GM18511 (cell line): ENCODE measurements at regions not wholly inside any gene's neighbourhood (a gene's known extent, or its start where the extent isn't known, plus 50 kb on each side); places are given as distances from the start of the nearest gene placed in this dataset.
"Not testable (repeated sequence)": the region's sequence is repeated elsewhere in the genome, so short reads cannot be mapped to it uniquely, and the experiment has no call there.

Experiments used
- ATAC-seq: cut with Tn5 transposase; IDR thresholded peaks from one replicate; pipeline ENCODE4 v1.9.1; 2021; ENCODE audit warnings: mild to moderate bottlenecking, moderate library complexity; ENCODE audit not compliant: unreplicated experiment

DNA sequence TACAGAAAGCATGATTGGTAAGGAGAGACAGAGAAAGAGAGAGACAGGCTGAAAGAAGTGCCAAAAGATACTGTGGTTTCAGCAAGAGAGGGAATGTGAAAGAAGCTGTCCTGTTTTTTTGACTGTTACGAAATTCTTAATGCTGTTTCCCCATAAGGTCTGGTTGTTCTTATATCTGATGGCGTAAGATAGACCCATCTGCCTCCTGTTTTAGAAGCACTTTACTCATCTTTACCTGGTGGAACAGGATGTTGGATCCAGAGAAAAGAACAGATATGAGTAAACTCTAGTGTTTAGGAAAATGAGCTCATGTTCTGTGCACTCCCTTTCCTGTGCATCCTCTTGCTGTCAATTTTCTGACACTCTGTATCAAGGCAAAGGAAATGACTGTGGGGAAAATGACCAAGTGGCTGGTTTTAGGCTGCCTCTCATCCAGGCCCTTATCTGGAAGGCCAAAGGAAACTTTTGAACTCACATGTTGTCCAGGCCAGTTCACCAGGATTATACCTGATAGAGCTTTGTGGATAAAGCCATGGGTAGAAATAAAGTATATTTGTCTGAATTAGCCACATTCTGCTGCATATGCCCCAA lies 311.7 kb upstream of the HTR2C start:
- ATAC-seq: no peak

DNA sequence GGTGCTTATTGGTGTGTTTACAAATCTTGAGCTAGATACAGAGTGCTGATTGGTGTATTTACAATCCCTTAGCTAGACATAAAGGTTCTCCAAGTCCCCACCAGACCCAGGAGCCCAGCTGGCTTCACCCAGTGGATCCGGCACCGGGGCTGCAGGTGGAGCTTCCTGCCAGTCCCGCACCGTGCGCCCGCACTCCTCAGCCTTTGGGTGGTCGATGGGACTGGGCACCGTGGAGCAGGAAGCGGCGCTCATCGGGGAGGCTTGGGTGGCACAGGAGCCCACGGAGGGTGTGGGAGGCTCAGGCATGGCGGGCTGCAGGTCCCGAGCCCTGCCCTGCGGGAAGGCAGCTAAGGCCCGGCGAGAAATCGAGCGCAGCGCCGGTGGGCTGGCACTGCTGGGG lies 313.5 kb upstream of the HTR2C start:
- not testable (repeated sequence) for ATAC-seq

DNA sequence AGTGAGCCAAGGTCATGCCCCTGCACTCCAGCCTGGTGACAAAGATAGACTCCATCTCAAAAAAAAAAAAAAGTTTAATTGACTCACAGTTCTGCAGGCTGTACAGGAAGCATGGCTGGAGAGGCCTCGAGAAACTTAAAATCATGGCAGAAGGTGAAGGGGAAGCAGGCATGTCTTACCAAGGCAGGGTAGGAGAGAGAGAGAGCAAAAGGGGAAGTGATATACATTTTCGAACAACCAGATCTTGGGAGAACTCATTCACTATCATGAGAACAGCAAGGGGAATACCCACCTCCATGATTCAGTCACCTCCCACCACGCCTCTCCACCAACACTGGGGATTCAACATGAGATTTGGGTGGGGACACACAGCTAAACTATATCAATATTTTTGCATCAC lies 315.2 kb upstream of the HTR2C start:
- ATAC-seq: no peak

DNA sequence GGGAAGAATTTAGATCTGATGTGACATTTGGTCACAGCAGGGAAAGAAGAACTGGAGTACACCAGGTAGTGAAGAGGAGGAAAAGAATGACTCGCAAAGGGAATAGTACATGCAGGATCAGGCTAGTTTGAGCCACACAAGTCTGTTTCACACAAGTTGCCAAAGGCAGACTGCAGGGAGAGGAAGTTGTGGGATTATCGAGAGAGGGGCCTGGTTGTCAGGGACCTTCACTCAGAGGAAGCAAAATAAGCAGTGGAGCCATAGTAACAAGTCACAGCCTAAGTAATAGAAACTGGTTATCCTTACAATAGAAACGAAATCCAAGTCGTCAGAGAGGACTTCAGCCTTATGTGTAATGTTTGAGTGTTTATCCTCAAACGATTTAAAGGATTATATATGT lies 316.7 kb upstream of the HTR2C start:
- no peak for ATAC-seq

DNA sequence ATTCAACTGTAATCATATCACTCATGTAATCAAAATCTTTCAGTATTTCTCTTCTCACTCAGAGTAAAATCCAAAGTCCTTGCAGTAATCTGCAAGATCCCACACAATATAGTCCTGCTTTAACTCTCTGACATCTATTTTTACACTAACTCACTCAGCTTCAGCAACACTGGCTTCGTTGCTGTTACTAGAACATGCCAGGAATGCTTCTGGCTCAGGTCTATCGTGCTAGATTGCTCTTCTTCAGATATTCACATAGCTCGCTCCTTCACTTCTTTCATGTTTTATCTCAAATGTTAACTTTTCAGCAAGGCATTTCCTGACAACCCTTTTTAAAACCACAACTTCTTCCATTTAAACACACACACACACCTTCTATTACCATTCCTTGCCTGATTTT lies 331.7 kb upstream of the HTR2C start:
- ATAC-seq: no peak

DNA sequence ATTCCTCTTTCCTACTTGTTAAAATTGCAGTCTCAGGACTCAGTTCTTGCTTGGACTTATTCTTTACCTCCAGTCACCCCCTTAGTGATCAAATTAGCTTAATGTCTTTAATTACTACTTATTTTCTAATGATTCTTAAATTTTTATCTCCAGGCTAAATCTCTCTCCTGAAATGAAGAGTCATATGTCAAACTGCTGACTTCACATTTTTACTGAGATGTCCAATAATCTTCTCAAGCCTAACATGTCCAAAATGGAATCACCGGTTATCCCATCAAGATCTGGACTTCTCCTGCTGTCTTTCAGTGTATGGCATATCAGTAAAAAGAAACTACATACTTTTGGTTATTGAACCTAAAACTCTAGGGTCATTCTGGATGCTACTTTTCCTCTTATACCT lies 332.3 kb upstream of the HTR2C start:
- ATAC-seq: no peak

DNA sequence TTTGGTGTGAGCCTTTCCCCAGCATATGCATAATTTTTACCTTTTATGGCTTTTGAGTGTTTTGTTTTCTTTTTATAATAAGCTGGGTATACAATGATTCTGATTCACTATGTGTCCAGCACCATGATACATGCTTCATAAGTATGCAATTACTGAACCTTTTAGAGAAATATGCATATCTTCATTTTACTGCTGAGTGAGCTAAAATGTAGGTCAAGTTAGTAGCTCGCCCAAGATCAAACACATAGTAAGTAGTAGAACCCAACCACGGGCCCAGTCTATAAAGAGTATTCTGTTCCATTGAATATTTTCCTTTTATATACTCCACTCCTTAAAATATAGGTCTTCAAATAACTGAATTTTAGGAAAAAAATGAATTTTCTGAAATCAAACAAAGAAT lies 362.4 kb upstream of the HTR2C start:
- ATAC-seq: no peak

DNA sequence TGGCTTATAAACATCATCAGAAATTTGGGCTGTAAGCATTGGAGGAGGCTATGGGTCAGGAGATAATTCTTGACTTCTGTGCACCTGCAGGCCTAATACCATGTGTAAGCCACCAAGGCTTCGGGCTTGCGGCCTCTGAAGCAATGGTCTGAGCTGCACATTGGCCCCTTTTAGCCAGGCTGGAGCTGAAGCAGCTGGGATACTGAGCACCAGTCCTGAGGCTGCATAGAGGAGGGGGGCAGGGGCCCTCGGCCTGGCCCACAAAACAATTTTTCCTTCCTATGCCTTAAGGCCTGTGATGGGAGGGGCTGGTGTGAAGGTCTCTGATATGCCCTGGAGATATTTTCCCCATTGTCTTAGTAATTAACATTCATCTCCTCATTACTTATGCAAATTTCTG lies 373.0 kb upstream of the HTR2C start:
- no peak for ATAC-seq

DNA sequence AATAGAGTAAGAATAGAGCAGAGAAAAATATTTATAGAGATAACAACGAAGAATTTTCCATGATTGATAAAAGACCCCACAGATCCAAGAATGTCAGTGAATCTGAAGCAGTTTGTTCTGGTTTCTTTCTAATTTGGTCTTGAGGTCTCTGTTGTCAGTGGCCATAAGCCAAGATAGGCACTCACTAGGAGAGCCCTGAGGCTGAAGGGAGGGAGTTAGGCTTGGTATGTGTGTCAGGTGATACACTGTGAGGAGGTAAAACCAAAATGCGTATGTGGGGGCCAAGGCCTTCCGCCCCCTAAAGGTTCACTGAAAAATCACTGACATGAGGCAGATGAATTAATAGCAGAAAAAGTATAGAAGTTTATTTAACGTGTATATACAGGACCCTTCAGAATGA lies 382.3 kb upstream of the HTR2C start:
- ATAC-seq: no peak

DNA sequence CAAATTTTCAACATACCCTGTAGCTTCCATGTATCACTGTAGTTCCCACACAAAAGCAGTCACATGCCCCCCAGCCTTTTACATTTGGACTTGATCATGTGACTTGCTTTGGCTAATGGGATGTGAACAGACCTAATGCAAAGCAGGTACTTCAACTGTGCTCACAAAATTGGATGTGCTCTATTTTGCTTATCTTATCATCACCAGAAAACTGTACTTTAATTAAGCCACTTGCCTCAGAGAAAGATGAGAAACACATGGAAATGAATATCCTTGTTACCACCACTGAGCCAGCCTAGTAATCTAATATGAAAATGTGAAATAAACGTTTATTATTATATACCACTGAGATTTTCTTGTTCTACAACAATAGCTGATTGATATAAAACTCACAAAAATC lies 402.7 kb upstream of the HTR2C start:
- ATAC-seq: no peak

DNA sequence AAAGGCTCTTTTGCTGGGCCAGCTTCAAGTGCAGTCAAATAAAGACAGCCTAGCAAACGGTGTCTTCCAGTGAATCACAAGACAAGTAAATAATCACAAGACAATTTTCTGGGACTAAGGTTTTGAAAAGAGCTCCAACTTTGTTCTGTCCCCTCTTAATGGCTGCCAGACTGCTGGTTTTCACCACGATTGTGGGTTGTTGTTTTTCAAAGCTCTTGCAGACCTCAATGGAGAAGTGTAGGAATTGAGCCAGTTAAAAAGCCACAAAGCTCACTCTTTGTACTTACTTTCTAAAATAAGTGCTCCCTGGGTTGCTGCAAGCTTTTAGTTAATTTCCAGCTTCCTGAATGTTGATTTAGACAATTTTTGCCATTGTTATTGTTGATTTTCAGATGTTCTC lies 405.8 kb upstream of the HTR2C start:
- ATAC-seq: no peak

DNA sequence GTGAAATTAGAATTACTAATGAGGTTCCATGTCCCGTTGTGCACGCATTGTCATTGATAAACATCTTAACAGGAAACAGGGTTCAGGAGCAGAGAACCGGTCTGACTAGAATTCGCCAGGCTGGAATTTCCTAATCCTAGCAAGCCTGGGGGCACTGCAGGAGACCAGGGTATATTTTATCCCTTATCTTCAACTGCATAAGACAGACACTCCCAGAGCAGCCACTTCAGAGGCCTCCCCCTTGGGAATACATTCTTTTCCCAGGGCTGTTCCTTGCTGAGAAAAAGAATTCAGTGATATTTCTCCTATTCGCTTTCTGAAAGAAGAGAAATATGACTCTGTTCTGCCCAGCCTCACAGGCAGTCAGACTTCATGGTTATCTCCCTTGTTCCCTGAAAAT lies 416.6 kb upstream of the HTR2C start:
- not testable (repeated sequence) for ATAC-seq

DNA sequence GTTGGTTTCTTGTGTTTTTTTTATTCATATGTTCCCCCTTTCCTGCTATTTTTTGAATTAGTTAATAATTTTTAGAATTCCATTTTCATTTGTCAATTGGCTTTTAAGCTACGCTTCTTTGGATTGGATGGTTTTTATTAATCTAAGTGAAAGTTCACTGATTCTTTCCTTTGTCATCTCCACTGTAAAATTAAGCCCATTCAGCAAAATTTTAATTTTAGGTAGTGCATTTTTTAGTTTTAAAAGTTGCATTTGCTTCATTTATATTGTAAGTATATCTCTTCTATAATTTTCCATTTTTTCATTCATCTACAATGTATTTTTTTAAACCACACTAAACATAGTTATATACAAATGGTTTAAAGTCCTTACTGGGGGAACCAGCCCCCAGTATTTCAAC lies 417.3 kb upstream of the HTR2C start:
- no peak for ATAC-seq

DNA sequence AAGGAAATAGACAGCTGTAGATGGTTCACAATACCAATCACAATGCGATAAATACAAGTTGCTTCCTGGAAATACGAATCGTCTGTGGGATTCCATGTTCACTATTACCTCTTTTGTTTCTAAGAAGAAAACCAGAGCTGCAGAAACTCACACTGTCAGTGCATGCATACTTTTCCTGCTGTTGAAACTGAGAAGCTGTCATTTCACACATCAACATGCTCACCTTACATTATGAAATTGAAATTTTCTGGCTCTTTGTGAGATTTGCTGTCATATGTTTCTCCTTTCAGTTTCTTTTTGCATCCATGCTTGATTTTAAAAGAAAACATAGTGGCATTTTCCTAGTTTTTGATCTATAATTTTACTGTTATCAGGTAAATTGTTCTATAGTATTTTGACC lies 418.3 kb upstream of the HTR2C start:
- ATAC-seq: no peak

DNA sequence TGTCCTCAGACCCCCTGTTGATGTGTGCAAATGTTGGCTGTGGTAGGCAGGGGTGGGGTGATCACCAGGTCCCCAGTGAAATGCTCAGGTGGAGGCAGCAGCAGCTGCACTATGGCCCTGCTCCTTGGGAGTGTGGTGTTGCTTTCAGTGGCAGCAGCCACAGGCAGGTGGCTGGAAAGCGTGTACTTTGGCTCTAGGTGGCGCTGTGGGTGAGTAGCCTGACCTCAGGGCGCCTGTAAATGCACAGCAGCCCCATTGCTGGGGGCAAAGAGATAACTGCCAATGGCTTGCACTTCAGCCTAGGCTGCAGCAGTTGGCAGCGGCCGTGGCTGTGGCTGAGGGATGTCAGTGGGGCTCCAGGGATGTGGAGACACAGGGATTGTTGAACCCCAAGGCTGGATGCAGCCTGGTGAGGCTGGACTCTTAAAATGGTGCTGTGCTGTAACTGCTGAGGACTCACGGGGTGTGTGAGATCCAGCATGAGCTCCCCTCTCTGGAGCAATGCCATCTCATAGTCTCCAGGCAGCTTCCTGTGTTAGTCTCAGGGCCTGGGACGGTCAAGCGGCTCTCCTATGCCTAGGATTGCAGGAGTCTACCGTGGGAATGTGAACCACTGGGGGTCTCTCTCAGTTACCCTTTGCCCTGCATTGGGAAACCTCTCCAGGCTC lies 421.7 kb upstream of the HTR2C start:
- ATAC-seq: no peak

DNA sequence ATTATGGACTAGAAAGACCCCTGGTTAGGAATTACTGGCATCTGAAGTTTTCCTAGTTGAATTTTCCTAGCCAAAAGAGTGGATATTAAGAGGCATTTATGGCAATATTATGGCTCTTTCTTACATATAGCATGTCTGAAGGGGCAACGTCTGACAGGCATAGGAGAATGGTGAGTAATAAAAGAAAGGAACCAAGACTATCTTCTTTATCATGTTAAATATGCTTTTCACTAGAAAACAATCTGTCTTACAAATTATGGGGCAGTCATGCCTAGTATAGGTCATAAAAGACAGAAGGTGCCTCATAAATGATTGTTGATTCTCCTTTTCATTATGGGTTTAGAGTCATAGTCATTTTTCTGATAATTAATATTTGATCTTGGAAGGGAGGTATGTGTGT lies 431.1 kb upstream of the HTR2C start:
- ATAC-seq: no peak

DNA sequence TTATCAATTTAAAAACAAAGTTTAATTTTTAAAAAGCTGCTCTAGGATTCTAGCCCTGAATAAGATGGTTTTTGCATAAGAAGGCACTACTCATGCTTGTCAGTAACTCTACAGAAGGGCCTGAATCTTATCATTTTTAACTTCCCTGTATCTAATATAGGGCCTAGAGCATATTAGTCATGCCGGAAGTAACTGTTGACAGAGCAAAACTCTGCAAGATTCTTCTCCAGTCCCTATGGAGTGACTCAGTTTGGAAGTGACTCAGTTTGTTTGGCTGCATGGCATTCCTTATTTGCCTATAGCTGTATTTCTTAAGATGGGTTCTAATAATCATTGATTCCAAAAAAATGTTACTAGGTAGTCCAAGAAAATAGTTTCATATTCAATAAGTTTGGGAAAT lies 431.8 kb upstream of the HTR2C start:
- no peak for ATAC-seq

DNA sequence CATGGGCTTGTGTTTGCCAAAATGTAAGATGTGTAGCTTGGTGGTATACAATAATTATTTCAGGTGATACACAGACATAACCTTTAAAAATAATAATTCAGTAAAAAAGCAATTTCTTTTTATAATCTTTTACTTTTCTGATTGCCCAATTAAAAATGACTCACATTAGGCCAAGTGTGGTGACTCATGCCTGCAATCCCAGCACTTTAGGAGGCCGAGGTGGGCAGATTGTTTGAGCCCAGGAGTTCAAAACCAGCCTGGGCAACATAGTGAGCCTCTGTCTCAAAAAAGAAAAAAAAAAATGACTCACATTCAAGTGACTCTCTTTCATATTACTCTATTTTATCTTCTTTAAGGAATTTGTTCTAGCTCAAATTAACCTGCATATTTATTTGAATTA lies 449.4 kb upstream of the HTR2C start:
- ATAC-seq: no peak

DNA sequence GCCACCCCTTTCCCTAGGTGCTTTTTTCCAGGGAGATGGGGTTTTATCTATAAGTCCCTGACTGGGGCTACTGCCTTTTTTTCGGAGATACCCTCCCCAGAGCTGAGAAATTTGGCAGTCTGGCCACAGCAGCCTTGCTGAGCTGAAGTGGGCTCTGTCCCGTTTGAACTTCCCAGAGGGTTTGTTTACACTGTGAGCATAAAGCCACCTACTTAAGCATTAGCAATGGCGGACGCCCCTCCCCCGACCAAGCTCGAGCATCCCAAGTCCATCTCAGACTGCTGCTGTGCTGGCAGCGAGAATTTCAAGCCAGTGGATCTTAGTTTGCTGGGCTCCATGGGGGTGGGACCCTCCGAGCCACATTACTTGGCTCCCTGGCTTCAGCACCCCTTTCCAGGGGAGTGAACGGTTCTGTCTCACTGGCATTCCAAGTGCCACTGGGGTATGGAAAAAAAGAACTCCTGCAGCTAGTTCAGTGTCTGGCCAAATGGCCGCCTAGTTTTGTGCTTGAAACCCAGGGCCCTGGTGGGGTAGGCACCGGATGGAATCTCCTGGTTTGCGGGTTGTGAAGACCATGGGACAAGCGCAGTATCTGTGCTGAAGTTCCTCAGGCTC lies 456.4 kb upstream of the HTR2C start:
- no peak for ATAC-seq

DNA sequence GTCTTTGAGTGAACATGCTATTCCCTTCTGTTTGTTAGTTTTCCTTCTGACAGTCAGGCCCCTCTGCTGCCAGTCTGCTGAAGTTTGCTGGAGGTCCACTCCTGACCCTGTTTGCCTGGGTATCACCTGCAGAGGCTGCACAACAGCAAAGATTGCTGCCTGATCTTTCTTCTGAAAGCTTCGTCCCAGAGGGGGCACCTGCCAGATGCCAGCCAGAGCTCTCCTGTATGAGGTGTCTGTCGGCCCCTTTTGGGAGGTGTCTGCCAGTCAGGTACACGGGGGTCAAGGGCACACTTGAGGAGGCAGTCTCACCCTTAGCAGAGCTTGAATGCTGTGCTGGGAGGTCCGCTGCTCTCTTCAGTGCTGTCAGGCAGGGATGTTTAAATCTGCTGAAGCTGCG lies 456.9 kb upstream of the HTR2C start:
- no peak for ATAC-seq

DNA sequence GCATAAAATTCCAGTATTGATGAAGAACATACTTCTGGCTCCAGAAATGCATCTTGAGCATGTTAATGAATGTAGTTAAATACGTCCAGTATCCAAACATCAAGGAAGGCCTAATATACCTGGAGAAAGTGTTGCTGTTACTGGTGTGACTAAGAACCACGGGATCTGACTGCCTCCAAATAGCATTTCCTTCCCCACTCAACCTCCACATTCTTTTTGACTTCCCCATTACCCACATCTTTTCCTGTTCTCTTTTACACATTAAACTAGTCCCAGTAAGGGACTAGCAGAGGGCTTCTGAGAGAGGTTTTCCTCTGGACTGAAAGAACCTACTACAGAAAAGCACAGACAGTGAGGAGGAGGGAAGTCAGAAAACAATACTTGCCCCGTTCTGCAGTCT lies 482.8 kb upstream of the HTR2C start:
- no peak for ATAC-seq

DNA sequence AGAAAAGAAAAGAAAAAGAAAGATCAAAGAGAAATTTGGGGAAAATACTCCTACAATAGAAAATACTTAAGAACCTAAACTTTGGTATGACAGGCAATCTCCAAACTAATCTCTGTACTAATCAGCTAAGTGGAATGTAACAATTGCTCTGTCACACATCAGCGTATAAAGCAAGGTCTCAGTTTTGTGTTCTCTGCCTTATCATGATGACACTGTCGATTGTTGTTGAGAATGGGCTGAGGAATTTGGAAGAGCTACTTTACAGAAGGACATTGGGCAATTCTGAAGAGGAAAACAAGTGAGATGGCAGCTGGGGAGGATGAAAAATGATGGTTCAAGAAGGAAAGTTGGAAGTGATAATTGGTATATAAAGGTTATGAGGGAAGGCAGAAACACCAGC lies 486.0 kb upstream of the HTR2C start:
- no peak for ATAC-seq

DNA sequence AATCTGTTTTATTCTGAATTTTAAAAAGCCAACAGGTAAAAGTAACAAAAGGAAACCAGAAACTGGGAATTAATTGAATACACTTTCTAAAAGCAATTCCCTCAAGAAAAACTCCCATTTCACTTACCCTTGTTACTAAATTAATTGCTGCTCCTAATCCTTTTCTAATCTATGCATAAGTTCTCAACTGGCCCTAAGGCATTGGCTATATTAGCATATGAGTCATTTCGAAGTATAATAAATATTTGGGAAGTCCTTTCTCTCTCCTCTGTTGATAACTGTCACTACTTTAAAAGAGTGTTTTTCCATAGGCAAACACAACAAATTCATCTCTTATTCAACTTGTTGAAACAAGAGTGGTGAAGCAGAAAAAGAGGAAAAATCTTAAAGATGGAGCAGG lies 486.5 kb upstream of the HTR2C start:
- no peak for ATAC-seq
